Lower leg skin (tissue), 4 donors: ENCODE measurements at regions not wholly inside any gene's neighbourhood (a gene's known extent, or its start where the extent isn't known, plus 50 kb on each side); places are given as distances from the start of the nearest gene placed in this dataset.

Source experiments
- DNase-seq, 2 donors: peaks; one replicate each; pipeline ENCODE4 v3.0.0-alpha.2; 2019; ENCODE audit warnings: low spot score in 2 of 2
- H3K4me3 ChIP-seq: fragments of 200-600 bp; sonication (generic); 2 replicates; pipeline ENCODE4 v1.5.1; 2017; ENCODE audit warnings: mild to moderate bottlenecking, low read depth; ENCODE audit not compliant: poor library complexity, severe bottlenecking
- POLR2A ChIP-seq, 2 donors: fragments of 450-650 bp; IDR thresholded peaks; one replicate each; pipeline ENCODE4 v1.6.1; 2016 to 2017; ENCODE audit warnings: antibody characterized with exemption in 2 of 2, mild to moderate bottlenecking in 1 of 2, moderate library complexity in 1 of 2
- WGBS, 2 donors: methylation state at CpG; one replicate each; pipeline ENCODE4 v1.1.5; 2018; 5-methylcytosine and 5-hydroxymethylcytosine counted together
- intact Hi-C: fragments of 100-400 bp; cut with DNase I; formaldehyde crosslinking; loops from one replicate; pipeline ENCODE4 v1.15.0; 2023; ENCODE audit warnings: low total_unique reads
- TF ChIP-seq, protein P1 (sequence below), 3 donors: fragments of 450-650 bp; IDR thresholded peaks; one replicate each; pipeline ENCODE4 v1.5.1; 2016; ENCODE audit warnings: antibody characterized with exemption in 3 of 3, mild to moderate bottlenecking in 3 of 3, moderate library complexity in 2 of 3

DNA sequence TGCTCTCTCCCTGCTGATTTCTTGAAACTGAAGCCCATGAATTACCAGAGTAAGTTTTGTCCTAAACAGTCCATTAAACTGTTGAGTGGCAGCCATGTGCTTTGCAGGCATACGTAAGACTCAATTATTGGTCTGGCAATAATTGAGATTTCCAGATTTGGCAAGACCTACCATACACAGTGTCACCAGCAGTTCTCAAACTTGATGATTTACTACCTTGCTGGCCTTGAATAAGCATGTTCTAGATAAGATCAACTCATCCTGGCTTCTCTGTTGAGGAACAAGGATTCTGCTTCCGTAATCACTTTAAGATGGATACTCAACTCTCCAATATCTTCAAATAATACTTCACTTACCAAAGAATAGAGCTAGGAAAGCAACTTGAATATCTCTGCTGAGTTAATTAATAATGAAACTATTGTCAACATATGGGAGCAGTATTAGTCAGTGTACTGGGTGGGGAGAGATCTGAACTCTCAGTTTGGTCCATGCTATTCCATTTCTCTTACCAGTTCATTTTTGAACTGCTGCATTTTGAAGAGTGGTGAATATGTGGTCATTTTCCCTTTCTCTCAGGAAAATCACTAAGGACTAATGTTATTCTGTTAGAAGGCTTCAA is 181.4 kb downstream of the IPMK start:
- no peak overlapping the region for H3K4me3 ChIP-seq
- 31 to 32% methylated on average over 2 of the region's 2 CpGs for WGBS, 2 donors
- no peak for DNase-seq
- TF ChIP-seq, protein P1, sequence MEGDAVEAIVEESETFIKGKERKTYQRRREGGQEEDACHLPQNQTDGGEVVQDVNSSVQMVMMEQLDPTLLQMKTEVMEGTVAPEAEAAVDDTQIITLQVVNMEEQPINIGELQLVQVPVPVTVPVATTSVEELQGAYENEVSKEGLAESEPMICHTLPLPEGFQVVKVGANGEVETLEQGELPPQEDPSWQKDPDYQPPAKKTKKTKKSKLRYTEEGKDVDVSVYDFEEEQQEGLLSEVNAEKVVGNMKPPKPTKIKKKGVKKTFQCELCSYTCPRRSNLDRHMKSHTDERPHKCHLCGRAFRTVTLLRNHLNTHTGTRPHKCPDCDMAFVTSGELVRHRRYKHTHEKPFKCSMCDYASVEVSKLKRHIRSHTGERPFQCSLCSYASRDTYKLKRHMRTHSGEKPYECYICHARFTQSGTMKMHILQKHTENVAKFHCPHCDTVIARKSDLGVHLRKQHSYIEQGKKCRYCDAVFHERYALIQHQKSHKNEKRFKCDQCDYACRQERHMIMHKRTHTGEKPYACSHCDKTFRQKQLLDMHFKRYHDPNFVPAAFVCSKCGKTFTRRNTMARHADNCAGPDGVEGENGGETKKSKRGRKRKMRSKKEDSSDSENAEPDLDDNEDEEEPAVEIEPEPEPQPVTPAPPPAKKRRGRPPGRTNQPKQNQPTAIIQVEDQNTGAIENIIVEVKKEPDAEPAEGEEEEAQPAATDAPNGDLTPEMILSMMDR (IDR thresholded peaks at IDR 0.05) = no peak
- TF ChIP-seq POLR2A (IDR thresholded peaks at IDR 0.05) = no peak
- intact Hi-C loops = no loop called here

DNA sequence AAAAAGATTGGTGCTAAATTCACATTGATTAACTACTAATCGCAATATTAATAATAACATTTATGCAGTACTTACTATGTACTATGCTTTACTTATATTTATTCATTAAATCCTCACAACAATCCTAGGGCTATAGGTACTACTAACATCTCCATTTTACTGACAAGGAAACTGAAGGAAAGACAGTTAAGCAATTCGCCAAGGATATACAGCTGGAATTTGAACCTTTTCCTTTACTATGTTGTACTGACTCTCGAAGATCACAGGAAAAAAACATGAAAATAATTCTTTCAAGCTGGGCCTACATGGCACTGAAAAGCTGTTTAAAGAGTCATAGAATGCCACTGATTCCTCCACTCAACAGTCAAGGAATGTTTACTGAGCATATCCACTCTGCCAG is 185.4 kb downstream of the IPMK start:
- intact Hi-C loops = no loop called here

DNA sequence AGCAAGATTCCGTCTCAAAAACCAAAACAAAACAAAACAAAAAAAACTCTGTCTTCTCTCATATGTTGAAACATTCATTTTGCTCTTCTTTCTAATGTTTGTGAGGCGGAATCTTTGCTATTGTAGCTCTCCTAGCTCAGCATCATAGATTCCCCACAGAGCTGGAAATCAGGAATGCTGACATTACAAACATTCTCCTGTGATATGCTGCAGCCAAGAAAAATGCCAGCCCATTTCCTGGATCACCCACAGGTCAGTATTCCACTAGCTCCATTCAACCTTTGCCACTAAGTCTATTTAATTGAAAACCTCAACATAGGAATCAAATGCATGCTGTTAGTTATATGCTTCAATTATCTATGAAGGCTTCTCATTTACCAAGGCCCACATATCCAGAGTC is 186.3 kb downstream of the IPMK start:
- no peak overlapping the region for H3K4me3 ChIP-seq
- no peak for DNase-seq
- intact Hi-C loops = no loop called here
- 25 to 34% methylated on average over 2 of the region's 2 CpGs for whole genome bisulfite sequencing, 2 donors
- TF ChIP-seq, protein P1 (IDR thresholded peaks at IDR 0.05) = no peak
- no peak for TF ChIP-seq POLR2A (IDR thresholded peaks at IDR 0.05)

More for the DNA sequence above, 185.4 kb downstream of the IPMK start:
- H3K4me3 ChIP-seq = no peak overlapping the region
- 80 to 83% methylated on average over 3 of the region's 3 CpGs for WGBS, 2 donors
- DNase-seq = no peak
- no peak for TF ChIP-seq POLR2A (IDR thresholded peaks at IDR 0.05)
- TF ChIP-seq, protein P1 (IDR thresholded peaks at IDR 0.05) = no peak

DNA sequence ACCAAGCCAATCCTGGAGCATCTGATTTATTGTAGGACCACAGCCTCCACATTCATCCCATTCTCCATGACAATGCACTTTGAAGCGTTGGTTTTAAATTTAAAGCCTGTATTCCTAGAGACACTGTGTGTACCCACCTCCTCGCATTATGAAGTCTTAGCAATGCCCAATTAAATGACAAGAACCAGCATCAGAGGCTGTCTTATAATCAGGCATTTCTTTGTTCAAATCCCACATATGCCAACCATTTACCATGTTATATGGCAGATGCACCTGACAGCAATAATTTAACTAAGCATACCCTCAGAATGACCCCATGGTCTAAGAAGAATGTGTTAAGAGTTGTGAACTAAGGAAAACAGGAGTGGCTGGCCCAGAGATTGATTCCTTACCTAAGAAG is 188.2 kb downstream of the IPMK start:
- TF ChIP-seq POLR2A (IDR thresholded peaks at IDR 0.05) = no peak
- TF ChIP-seq, protein P1 (IDR thresholded peaks at IDR 0.05) = no peak
- intact Hi-C loops = no loop called here
- DNase-seq = no peak
- no peak overlapping the region for H3K4me3 ChIP-seq
- 89 to 91% methylated on average over 2 of the region's 2 CpGs for WGBS, 2 donors

DNA sequence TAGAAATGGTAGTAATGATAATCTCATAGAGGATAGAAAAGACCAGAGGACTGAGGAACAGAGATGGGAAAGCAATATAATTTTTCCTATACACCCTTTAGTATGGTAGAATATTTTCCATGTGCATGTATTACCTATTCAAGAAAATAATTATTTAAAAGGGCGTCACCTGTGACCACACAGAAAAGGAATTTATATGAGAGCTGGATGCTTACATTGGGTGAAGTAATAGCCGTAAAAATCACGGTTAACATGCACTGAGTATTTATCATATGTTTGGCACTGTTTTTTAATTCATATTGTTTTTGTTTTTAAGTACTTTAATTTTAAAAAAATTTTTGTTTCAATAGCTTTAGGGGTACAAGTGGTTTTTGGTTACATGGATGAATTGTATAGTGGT is 195.1 kb downstream of the IPMK start:
- WGBS, 2 donors = 60 to 64% methylated on average over 3 of the region's 3 CpGs
- DNase-seq = no peak
- intact Hi-C loops = no loop called here
- H3K4me3 ChIP-seq = no peak overlapping the region
- TF ChIP-seq, protein P1 (IDR thresholded peaks at IDR 0.05) = no peak
- TF ChIP-seq POLR2A (IDR thresholded peaks at IDR 0.05) = no peak

DNA sequence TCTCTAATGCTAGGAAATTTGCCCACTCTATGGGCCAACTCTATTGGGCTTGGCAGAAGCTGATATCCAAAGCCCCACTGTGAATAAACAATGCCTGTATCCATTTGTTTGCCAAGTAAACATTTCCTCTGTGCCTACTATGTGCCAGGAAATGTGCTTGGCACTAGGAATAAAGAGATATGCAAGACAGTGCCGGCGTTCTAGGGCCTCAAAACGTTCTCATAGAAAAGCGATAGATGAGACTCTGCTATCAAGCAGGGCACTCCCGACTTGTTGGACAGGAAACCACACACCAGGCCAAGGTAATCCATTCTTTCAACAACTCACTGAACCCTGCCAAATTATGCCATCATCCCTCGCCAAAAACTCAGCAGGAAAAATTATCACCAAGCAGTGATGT is 196.7 kb downstream of the IPMK start:
- TF ChIP-seq, protein P1 (IDR thresholded peaks at IDR 0.05) = no peak
- TF ChIP-seq POLR2A (IDR thresholded peaks at IDR 0.05) = no peak
- 45 to 52% methylated on average over 6 of the region's 6 CpGs for WGBS, 2 donors
- no peak overlapping the region for H3K4me3 ChIP-seq
- DNase-seq = no peak
- intact Hi-C loops = no loop called here
